ENCODE measurements at regions not wholly inside any gene's neighbourhood (a gene's known extent, or its start where the extent isn't known, plus 50 kb on each side); places are given as distances from the start of the nearest gene placed in this dataset.
"Not testable (repeated sequence)": the region's sequence is repeated elsewhere in the genome, so short reads cannot be mapped to it uniquely, and the experiment has no call there.

- Histone ChIP-seq H3K9me3 (ENCODE audit: control insufficient read depth, low read length) (no peaks in the 10 kb centered on the region), H3K36me3 (ENCODE audit: control insufficient read depth, insufficient read depth, low read length) (no peaks in the 10 kb centered on the region), H3K4me1 (ENCODE audit: control insufficient read depth, insufficient read depth, low read length) (no peaks in the 10 kb centered on the region), H3K27ac (ENCODE audit: insufficient read depth, low read depth, low read length, poor library complexity, severe bottlenecking) (no peak overlapping the region), H3K27me3 (ENCODE audit: control insufficient read depth, insufficient read depth, low read length, poor library complexity, severe bottlenecking) (no peaks in the 10 kb centered on the region), H3K4me3 (ENCODE audit: insufficient read depth, low read depth, low read length) (no peak overlapping the region)
- WGBS, 2 experiments = 65 to 70% methylated on average over 4 of the region's 4 CpGs
Observed at GRCh38 chr11:67776852-67777520, 102.6 kb upstream of the ALDH3B2 start.

GRCh38 chr11:67774175-67774574, 99.8 kb upstream of the ALDH3B2 start:
- not testable (repeated sequence) for H3K9me3 ChIP-seq (ENCODE audit: control insufficient read depth, low read length); H3K27ac ChIP-seq (ENCODE audit: insufficient read depth, low read depth, low read length, poor library complexity, severe bottlenecking); H3K27me3 ChIP-seq (ENCODE audit: control insufficient read depth, insufficient read depth, low read length, poor library complexity, severe bottlenecking); H3K36me3 ChIP-seq (ENCODE audit: control insufficient read depth, insufficient read depth, low read length); H3K4me3 ChIP-seq (ENCODE audit: insufficient read depth, low read depth, low read length); H3K4me1 ChIP-seq (ENCODE audit: control insufficient read depth, insufficient read depth, low read length)
- 82 to 88% methylated on average over 8 of the region's 8 CpGs for WGBS, 2 experiments

GRCh38 chr11:67768001-67768730, 93.7 kb upstream of the ALDH3B2 start:
- H3K27me3 ChIP-seq (ENCODE audit: control insufficient read depth, insufficient read depth, low read length, poor library complexity, severe bottlenecking); H3K4me3 ChIP-seq (ENCODE audit: insufficient read depth, low read depth, low read length); H3K9me3 ChIP-seq (ENCODE audit: control insufficient read depth, low read length); H3K4me1 ChIP-seq (ENCODE audit: control insufficient read depth, insufficient read depth, low read length); H3K36me3 ChIP-seq (ENCODE audit: control insufficient read depth, insufficient read depth, low read length); H3K27ac ChIP-seq (ENCODE audit: insufficient read depth, low read depth, low read length, poor library complexity, severe bottlenecking): not testable (repeated sequence)
- 93 to 96% methylated on average over 11 of the region's 11 CpGs for WGBS, 2 experiments

GRCh38 chr11:67761211-67761610, 86.8 kb upstream of the ALDH3B2 start:
- H3K27me3 ChIP-seq (ENCODE audit: control insufficient read depth, insufficient read depth, low read length, poor library complexity, severe bottlenecking); H3K4me3 ChIP-seq (ENCODE audit: insufficient read depth, low read depth, low read length); H3K36me3 ChIP-seq (ENCODE audit: control insufficient read depth, insufficient read depth, low read length); H3K9me3 ChIP-seq (ENCODE audit: control insufficient read depth, low read length); H3K27ac ChIP-seq (ENCODE audit: insufficient read depth, low read depth, low read length, poor library complexity, severe bottlenecking): not testable (repeated sequence)
- 54 to 62% methylated on average over 7 of the region's 7 CpGs for WGBS, 2 experiments
- peaks cover 11% of the 10 kb centered on the region for H3K4me1 ChIP-seq (ENCODE audit: control insufficient read depth, insufficient read depth, low read length)

GRCh38 chr11:67759321-67759720, 84.9 kb upstream of the ALDH3B2 start:
- not testable (repeated sequence) for H3K27ac ChIP-seq (ENCODE audit: insufficient read depth, low read depth, low read length, poor library complexity, severe bottlenecking); H3K36me3 ChIP-seq (ENCODE audit: control insufficient read depth, insufficient read depth, low read length); H3K27me3 ChIP-seq (ENCODE audit: control insufficient read depth, insufficient read depth, low read length, poor library complexity, severe bottlenecking)

GRCh38 chr11:67758467-67758866, 84.0 kb upstream of the ALDH3B2 start:
- H3K9me3 ChIP-seq (ENCODE audit: control insufficient read depth, low read length); H3K27me3 ChIP-seq (ENCODE audit: control insufficient read depth, insufficient read depth, low read length, poor library complexity, severe bottlenecking); H3K27ac ChIP-seq (ENCODE audit: insufficient read depth, low read depth, low read length, poor library complexity, severe bottlenecking); H3K4me3 ChIP-seq (ENCODE audit: insufficient read depth, low read depth, low read length); H3K36me3 ChIP-seq (ENCODE audit: control insufficient read depth, insufficient read depth, low read length): not testable (repeated sequence)
- 71 to 76% methylated on average over 6 of the region's 6 CpGs for WGBS, 2 experiments
- peaks cover 11% of the 10 kb centered on the region for H3K4me1 ChIP-seq (ENCODE audit: control insufficient read depth, insufficient read depth, low read length)

More at GRCh38 chr11:67759321-67759720, 84.9 kb upstream of the ALDH3B2 start:
- not testable (repeated sequence) for H3K9me3 ChIP-seq (ENCODE audit: control insufficient read depth, low read length); H3K4me3 ChIP-seq (ENCODE audit: insufficient read depth, low read depth, low read length)
- H3K4me1 ChIP-seq (ENCODE audit: control insufficient read depth, insufficient read depth, low read length) = peaks cover 11% of the 10 kb centered on the region
- WGBS, 2 experiments = 87 to 90% methylated on average over 2 to 3 of the region's 3 CpGs

GRCh38 chr11:67758009-67758408, 83.6 kb upstream of the ALDH3B2 start:
- not testable (repeated sequence) for H3K27ac ChIP-seq (ENCODE audit: insufficient read depth, low read depth, low read length, poor library complexity, severe bottlenecking); H3K4me3 ChIP-seq (ENCODE audit: insufficient read depth, low read depth, low read length); H3K36me3 ChIP-seq (ENCODE audit: control insufficient read depth, insufficient read depth, low read length); H3K27me3 ChIP-seq (ENCODE audit: control insufficient read depth, insufficient read depth, low read length, poor library complexity, severe bottlenecking); H3K9me3 ChIP-seq (ENCODE audit: control insufficient read depth, low read length)
- peaks cover 11% of the 10 kb centered on the region for H3K4me1 ChIP-seq (ENCODE audit: control insufficient read depth, insufficient read depth, low read length)
- WGBS, 2 experiments = 29 to 30% methylated on average over 4 of the region's 5 CpGs

- H3K4me1 ChIP-seq (ENCODE audit: control insufficient read depth, insufficient read depth, low read length); H3K27ac ChIP-seq (ENCODE audit: insufficient read depth, low read depth, low read length, poor library complexity, severe bottlenecking); H3K9me3 ChIP-seq (ENCODE audit: control insufficient read depth, low read length); H3K36me3 ChIP-seq (ENCODE audit: control insufficient read depth, insufficient read depth, low read length); H3K4me3 ChIP-seq (ENCODE audit: insufficient read depth, low read depth, low read length); H3K27me3 ChIP-seq (ENCODE audit: control insufficient read depth, insufficient read depth, low read length, poor library complexity, severe bottlenecking): not testable (repeated sequence)
- WGBS, 2 experiments = 59 to 71% methylated on average over 4 of the region's 4 CpGs
Observed at GRCh38 chr11:67753820-67754219, 79.4 kb upstream of the ALDH3B2 start.

GRCh38 chr11:67745181-67745726, 70.8 kb upstream of the ALDH3B2 start:
- Histone ChIP-seq H3K36me3 (ENCODE audit: control insufficient read depth, insufficient read depth, low read length) (no peaks in the 10 kb centered on the region), H3K9me3 (ENCODE audit: control insufficient read depth, low read length) (no peaks in the 10 kb centered on the region), H3K4me3 (ENCODE audit: insufficient read depth, low read depth, low read length) (no peak overlapping the region), H3K27ac (ENCODE audit: insufficient read depth, low read depth, low read length, poor library complexity, severe bottlenecking) (no peak overlapping the region), H3K4me1 (ENCODE audit: control insufficient read depth, insufficient read depth, low read length) (no peaks in the 10 kb centered on the region), H3K27me3 (ENCODE audit: control insufficient read depth, insufficient read depth, low read length, poor library complexity, severe bottlenecking) (no peaks in the 10 kb centered on the region)
- 81 to 86% methylated on average over 11 of the region's 11 CpGs for whole genome bisulfite sequencing, 2 experiments

- 90 to 96% methylated on average over 9 of the region's 9 CpGs for WGBS, 2 experiments
- H3K4me3 ChIP-seq (ENCODE audit: insufficient read depth, low read depth, low read length); H3K27ac ChIP-seq (ENCODE audit: insufficient read depth, low read depth, low read length, poor library complexity, severe bottlenecking); H3K27me3 ChIP-seq (ENCODE audit: control insufficient read depth, insufficient read depth, low read length, poor library complexity, severe bottlenecking); H3K9me3 ChIP-seq (ENCODE audit: control insufficient read depth, low read length); H3K4me1 ChIP-seq (ENCODE audit: control insufficient read depth, insufficient read depth, low read length); H3K36me3 ChIP-seq (ENCODE audit: control insufficient read depth, insufficient read depth, low read length): not testable (repeated sequence)
Observed at GRCh38 chr11:67744231-67744630, 69.8 kb upstream of the ALDH3B2 start.

Data from ectodermal cell (in vitro differentiated cells).